GM13977 (cell line): ENCODE measurements at regions not wholly inside any gene's neighbourhood (a gene's known extent, or its start where the extent isn't known, plus 50 kb on each side); places are given as distances from the start of the nearest gene placed in this dataset.

Experiments
- DNase-seq: peaks from one replicate; pipeline ENCODE4 v3.0.0; 2012; ENCODE audit warnings: low spot score
- in situ Hi-C: fragments of 300-500 bp; cut with MboI; formaldehyde crosslinking; loops from one replicate; pipeline ENCODE4 v1.12.0; 2022; ENCODE audit warnings: low sequenced_read_pairs, low pct_unique_long_range_greater_than_20kb, mixed read lengths, inconsistent platforms; ENCODE audit not compliant: unreplicated experiment
- TF ChIP-seq, protein P1 (sequence below): IDR thresholded peaks from 2 replicates; pipeline ENCODE4 v1.5.1; 2012; ENCODE audit warnings: mild to moderate bottlenecking, control low read depth; ENCODE audit not compliant: insufficient read depth; ENCODE audit errors: extremely low read depth, missing control alignments

GRCh38 chr17:34055606-34056005 lies 199.5 kb upstream of the CCL2 start:
- DNase-seq = no peak
- in situ Hi-C loops = no loop called here
- TF ChIP-seq, protein P1, sequence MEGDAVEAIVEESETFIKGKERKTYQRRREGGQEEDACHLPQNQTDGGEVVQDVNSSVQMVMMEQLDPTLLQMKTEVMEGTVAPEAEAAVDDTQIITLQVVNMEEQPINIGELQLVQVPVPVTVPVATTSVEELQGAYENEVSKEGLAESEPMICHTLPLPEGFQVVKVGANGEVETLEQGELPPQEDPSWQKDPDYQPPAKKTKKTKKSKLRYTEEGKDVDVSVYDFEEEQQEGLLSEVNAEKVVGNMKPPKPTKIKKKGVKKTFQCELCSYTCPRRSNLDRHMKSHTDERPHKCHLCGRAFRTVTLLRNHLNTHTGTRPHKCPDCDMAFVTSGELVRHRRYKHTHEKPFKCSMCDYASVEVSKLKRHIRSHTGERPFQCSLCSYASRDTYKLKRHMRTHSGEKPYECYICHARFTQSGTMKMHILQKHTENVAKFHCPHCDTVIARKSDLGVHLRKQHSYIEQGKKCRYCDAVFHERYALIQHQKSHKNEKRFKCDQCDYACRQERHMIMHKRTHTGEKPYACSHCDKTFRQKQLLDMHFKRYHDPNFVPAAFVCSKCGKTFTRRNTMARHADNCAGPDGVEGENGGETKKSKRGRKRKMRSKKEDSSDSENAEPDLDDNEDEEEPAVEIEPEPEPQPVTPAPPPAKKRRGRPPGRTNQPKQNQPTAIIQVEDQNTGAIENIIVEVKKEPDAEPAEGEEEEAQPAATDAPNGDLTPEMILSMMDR = no peak

- no peak for DNase-seq
- in situ Hi-C loops = no loop called here
- TF ChIP-seq, protein P1 = no peak
Observed at GRCh38 chr17:34059423-34060220, 195.5 kb upstream of the CCL2 start.

DNA sequence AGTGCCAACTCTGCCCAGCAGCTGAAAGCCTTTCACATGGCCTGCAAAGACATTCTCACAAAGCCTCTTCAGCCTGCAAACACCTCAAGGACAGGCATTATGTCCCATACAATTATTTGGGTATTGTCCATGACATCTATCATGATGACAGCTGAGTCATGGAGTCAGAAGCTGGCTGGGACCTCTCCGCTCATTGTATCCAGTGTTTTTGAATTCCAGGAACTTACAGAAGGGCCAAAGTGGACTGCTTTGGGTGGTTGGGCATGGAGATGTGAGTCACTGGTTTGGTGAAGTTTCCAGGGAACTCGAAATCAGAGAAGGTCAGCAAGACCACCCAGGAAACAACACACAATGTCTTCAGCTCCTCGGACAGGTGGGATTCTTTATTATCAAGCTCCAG lies 188.6 kb upstream of the CCL2 start:
- in situ Hi-C loops = no loop called here
- TF ChIP-seq, protein P1 = no peak

GRCh38 chr17:34067011-34067410 lies 188.1 kb upstream of the CCL2 start:
- DNase-seq = no peak
- in situ Hi-C loops = no loop called here
- TF ChIP-seq, protein P1 = no peak

More for the DNA sequence above, 188.6 kb upstream of the CCL2 start:
- DNase-seq = no peak

DNA sequence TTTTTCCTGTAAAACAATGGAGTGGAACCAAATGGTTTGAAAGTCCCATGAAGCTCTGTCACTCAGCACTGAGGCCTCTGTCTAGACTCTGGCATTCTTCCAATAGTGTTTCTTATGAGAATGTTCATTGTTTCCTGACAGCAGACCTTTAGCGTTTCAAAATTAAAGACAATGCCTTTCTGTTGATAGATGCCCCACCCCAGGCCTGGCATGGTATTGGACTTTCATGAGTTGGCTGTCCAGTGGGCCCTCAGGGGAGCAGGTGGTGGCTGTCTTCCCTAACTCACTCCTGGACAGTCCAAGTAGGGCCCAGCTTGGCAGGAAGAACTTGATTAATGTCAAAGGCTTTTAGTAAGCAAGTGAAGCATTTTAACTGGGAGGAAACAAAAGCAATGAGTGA lies 186.5 kb upstream of the CCL2 start:
- in situ Hi-C loops = no loop called here
- DNase-seq = no peak
- TF ChIP-seq, protein P1 = no peak

GRCh38 chr17:34070712-34071111 lies 184.4 kb upstream of the CCL2 start:
- DNase-seq = no peak
- TF ChIP-seq, protein P1 = no peak
- in situ Hi-C loops = no loop called here
